ENCODE measurements at regions not wholly inside any gene's neighbourhood (a gene's known extent, or its start where the extent isn't known, plus 50 kb on each side); places are given as distances from the start of the nearest gene placed in this dataset.
A peak's percentile ranks its signal among the peaks of the same experiment; 100 is the strongest.

DNA sequence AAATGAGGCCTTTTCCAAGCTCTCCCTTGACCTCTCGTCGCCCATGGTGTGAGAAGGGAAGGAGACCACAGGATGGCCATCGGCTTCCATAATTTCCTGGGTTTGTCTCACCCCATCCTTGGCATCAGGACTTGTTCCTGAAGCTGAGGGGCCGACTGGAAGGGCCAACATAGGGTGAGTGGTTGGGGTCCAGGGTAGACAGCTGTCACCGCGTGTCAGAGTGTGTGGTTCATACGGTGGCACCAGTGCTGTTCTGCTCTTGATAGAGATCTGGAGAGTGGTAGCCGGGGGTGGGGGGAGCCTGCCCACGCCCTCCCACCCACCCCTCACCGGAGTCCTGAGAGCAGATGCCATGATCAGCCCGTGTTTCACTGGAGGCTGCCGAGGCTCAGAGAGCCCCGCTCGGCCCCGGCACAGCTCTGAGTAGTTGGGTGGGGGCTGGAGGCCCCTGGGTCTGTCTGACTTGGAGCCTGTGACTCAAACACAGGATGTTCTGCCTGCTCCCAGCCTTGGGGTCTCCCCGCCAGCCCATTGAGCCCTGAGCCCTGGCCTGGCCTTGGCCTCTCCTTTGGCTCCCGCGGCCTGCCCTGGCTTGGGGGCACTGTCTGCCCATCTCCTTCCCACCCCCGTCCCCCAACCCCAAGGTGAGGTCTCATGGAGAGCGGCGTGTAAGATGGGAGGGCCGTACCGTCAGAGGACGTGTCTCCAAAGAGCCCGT, 53.1 kb upstream of the IER5L start:
- peak in 3 of 10 donors; percentile 8 to 60 (median 57) for DNase-seq
- intact Hi-C loops (cut with DNase I) = no loop called here

DNA sequence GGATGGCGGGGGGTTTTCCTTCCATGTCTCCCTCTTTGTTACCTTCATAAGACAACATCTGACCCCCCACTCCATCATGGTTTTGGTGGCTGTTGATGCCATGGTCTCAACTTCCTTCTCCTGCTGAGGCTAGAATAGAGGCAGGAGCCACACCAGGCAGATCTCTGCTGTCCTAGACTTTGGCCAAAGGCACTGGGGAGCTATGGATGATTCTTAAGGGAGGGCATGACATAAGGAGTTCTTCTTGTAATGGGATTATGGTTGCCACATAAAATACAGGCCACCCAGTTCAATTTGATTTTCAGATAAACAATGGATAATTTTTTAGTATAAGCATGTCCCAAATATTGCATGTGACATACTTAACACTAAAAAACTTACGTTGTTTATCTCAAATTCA, 52.2 kb upstream of the IER5L start:
- peak in 2 of 10 donors; percentile 8 to 16 for DNase-seq
- intact Hi-C loops (cut with DNase I) = no loop called here
